ENCODE measurements at regions not wholly inside any gene's neighbourhood (a gene's known extent, or its start where the extent isn't known, plus 50 kb on each side); places are given as distances from the start of the nearest gene placed in this dataset.

DNA sequence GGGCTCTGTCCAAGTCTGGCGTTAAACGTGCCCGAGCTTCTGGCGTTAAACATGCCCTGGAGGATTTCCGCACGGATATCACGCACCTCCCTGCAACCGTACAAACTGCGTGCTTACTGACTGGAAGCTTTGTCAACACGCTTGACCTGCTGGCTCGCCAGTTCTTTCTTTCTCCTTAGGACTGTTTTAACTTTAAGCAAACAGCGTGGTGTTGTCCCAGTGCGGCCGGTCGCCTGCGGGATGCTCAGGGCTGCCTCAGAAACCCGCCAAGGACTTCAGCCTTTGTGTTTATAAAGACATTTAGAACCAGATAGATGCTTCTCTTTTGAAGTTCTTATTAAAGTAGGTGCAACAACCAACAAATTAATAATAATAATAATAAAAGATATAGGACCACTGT, 946.0 kb downstream of the RAB28 start:
- TF ChIP-seq, protein P1, sequence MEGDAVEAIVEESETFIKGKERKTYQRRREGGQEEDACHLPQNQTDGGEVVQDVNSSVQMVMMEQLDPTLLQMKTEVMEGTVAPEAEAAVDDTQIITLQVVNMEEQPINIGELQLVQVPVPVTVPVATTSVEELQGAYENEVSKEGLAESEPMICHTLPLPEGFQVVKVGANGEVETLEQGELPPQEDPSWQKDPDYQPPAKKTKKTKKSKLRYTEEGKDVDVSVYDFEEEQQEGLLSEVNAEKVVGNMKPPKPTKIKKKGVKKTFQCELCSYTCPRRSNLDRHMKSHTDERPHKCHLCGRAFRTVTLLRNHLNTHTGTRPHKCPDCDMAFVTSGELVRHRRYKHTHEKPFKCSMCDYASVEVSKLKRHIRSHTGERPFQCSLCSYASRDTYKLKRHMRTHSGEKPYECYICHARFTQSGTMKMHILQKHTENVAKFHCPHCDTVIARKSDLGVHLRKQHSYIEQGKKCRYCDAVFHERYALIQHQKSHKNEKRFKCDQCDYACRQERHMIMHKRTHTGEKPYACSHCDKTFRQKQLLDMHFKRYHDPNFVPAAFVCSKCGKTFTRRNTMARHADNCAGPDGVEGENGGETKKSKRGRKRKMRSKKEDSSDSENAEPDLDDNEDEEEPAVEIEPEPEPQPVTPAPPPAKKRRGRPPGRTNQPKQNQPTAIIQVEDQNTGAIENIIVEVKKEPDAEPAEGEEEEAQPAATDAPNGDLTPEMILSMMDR (IDR thresholded peaks at IDR 0.05; ENCODE audit: insufficient read depth, missing control alignments) = no peak
- FAIRE-seq (no peak), DNase-seq (ENCODE audit: insufficient read length, low spot score) (no peak)

DNA sequence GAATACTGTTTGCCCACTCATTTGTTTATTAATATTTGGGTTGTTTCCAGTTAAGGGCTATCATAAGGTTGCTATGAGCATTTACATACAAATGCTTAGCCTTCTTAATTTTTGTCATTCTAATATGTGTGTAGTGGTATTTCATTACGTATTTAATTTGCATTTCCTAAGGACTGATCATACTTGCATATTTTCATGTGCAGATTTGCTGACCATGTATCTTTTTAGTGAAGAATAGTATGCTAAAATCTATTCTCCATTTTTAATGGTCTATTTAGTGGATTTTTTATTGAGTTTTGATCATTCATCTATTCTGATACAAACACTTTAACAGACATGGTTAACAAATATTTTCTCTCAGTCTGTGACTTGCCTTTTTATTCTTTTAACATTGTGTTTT, 949.5 kb downstream of the RAB28 start:
- FAIRE-seq (no peak), DNase-seq (ENCODE audit: insufficient read length, low spot score) (no peak)
- TF ChIP-seq, protein P1 (IDR thresholded peaks at IDR 0.05; ENCODE audit: insufficient read depth, missing control alignments) = no peak

DNA sequence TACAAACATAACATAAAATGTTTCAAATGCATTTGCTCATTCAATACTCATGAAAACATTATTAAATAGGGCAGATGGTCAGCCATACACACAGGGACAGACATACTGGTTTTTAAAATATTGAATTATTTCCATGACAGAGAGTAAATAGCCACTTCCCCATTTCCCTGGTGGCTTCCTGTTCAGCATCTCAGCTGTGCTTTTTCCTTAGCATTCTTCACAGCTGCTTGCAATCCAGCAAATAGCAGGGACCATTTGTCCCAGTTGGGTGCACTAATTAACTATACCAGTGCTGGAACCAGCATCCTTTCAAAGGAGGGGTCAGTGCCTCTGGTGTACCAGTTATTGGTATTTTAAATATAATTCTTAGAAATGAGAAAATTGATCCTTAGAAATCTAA, 964.7 kb downstream of the RAB28 start:
- TF ChIP-seq, protein P1 (IDR thresholded peaks at IDR 0.05; ENCODE audit: insufficient read depth, missing control alignments) = no peak
- no peak for FAIRE-seq
- no peak for DNase-seq (ENCODE audit: insufficient read length, low spot score)

DNA sequence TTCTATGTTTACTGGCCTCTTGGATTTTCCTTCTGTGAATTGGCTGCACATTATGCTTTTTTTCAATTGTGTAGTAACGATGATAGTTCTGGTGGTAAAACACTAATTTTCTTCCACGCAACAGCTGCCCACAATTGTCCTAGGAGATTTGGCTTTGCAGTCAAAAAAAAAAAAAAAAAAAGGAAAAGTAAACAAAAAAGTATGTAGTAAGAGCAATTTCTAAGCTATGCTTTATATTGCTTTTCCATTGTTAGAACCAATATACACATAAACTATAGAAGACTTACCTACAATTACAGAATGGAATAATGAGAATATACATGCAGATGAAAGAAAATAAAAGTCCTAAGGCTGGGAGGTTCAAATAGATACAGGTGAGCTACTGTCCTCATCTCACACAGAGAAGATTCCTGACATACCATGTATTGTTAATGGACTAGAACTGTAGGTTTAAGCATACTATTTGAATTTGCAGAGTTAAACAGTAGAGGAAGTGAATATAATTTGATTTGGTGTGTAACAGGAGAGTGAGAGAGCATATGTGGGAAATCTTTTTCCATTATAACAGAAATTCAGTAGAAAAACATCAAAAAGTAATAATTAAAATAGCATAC, 976.2 kb downstream of the RAB28 start:
- TF ChIP-seq, protein P1 (IDR thresholded peaks at IDR 0.05; ENCODE audit: insufficient read depth, missing control alignments) = no peak
- FAIRE-seq = no peak
- no peak for DNase-seq (ENCODE audit: insufficient read length, low spot score)

DNA sequence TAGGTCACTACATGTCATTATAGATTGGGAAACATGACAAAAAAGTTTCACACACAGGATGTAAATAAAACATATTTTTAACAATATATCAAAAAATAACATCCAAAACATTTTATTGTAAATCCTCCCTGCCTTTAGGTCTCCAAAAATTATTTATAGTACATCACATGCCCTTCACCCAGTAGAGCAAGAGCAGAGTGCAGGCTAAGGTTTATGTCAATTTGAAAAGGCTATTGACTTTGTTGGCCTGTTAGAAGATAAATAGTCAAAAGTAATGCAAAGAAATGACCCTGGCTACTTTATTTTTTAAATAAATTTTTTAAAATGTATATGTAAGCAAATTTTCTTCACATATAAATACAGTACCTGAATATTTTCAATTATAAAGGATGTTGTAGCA, 983.7 kb downstream of the RAB28 start:
- FAIRE-seq (no peak), DNase-seq (ENCODE audit: insufficient read length, low spot score) (no peak)
- TF ChIP-seq, protein P1 (IDR thresholded peaks at IDR 0.05; ENCODE audit: insufficient read depth, missing control alignments) = no peak

DNA sequence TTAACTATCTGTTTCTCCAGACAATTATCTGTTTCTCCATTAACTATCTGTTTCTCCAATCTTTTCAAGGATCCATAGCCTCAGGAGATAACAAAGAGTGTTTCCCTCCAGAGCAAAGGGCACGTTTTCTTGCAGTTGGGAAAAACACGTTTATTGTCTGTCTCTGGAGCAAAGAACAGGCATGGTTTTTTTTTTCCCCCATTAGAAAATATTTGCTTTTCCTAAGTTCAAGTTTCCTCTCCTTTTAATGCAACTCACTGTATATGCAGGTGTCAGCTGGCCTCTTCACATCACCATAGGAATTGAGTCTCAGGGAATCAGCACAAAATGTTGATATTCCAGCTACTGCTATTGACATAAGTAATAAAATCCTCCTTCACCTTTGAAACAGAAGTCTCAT, 984.4 kb downstream of the RAB28 start:
- no peak for DNase-seq (ENCODE audit: insufficient read length, low spot score)
- FAIRE-seq = no peak
- TF ChIP-seq, protein P1 (IDR thresholded peaks at IDR 0.05; ENCODE audit: insufficient read depth, missing control alignments) = no peak

DNA sequence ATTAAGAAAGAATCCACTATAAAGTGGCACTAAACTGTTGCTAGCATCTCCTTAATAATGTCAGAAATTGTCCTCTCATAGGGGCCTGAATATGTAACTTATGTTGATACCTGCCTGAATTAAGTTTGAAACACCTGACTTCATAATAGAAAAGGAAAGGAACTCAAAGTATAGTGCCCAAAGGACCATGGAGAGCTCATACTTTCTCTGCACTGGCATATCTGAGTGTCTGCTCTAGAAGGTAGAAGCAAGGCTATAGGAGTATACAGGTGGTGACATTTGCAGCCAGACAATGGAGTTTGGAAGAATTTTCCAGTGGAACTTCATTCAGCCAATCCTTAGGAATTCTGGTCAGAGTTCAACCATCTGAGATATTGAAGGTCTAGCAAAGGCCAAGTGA, 988.9 kb downstream of the RAB28 start:
- no peak for DNase-seq (ENCODE audit: insufficient read length, low spot score)
- TF ChIP-seq, protein P1 (IDR thresholded peaks at IDR 0.05; ENCODE audit: insufficient read depth, missing control alignments) = no peak
- FAIRE-seq = no peak

All from D721Med (cell line).